ENCODE measurements at regions not wholly inside any gene's neighbourhood (a gene's known extent, or its start where the extent isn't known, plus 50 kb on each side); places are given as distances from the start of the nearest gene placed in this dataset.

DNA sequence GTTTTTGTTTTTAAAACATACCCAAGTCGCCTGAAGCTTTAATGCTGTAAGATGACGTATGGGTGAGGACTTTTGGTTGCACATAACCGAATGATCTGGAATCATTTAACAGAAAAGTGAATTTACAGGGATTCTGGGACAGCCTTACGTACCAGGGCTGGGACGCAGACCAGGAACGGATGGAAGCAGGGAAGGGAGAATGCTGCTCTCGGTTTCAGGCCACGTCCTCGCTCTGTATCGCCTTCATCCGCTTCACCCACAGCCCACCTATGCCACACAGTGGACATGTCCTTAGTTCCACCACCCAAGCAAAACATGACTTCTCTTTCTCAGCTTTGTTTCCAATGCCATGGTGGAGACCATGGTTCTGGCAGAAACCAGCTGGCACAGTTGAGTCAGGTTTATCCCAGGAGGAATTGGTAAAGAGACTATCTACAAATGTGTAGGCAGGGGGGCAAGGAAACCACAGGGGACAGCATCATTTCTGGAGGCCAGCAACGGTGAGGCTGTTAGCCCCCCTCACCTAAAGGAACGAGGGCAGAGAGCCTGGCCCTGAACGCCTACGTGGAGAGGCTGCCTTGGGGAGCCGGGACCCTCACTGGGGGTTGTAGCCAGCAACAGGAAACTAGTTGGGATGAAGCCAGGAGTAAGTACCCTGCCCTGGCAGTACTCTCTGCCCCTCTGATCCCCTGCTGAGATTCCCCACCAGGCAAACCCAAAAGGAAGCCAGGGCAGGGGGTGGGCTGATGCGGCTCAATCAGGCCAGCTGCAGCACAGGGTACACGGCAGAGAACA lies 132.5 kb downstream of the NDUFA10 start:
- CTCF ChIA-PET = no interaction called here
- Mint-ChIP-seq H3K9me3 (peaks cover 0 to 4% (median 0%) of the 10 kb centered on the region in 11 donors), H3K36me3 (peaks cover 0 to 4% (median 0%) of the 10 kb centered on the region in 5 donors), H3K27me3 (peaks cover 0 to 39% (median 16%) of the 10 kb centered on the region in 5 donors), H3K27ac (no peak overlapping the region), H3K4me3 (no peak overlapping the region), H3K4me1 (peaks cover 0 to 6% (median 0%) of the 10 kb centered on the region in 7 donors)
- intact Hi-C loops (cut with micrococcal nuclease) = no loop called here
- H3K27me3 ChIP-seq (ENCODE audit: control insufficient read depth in 2 of 2, insufficient read depth in 2 of 2, low read length in 2 of 2) = no peaks in the 10 kb centered on the region
- H3K27ac ChIP-seq (ENCODE audit: low read depth, low read length) = no peak overlapping the region
- DNase-seq (peak in 1 of 9 donors; percentile 0), ATAC-seq (no peak)
- POLR2A ChIA-PET = interaction anchor here (0.7 kb wide), 1 partner anchor 203 kb away, joined by 3 read pairs; no protein-coding TSS in a partner anchor
- H3K4me3 ChIP-seq (ENCODE audit: low read length) = no peak overlapping the region
- no peaks in the 10 kb centered on the region for H3K9me3 ChIP-seq (ENCODE audit: control insufficient read depth in 2 of 3, low read length in 3 of 3)
- H3K36me3 ChIP-seq (ENCODE audit: control insufficient read depth in 2 of 3, insufficient read depth in 3 of 3, low read length in 3 of 3) = no peaks in the 10 kb centered on the region
- H3K4me1 ChIP-seq (ENCODE audit: control insufficient read depth in 2 of 2, insufficient read depth in 2 of 2, low read length in 2 of 2) = no peaks in the 10 kb centered on the region

DNA sequence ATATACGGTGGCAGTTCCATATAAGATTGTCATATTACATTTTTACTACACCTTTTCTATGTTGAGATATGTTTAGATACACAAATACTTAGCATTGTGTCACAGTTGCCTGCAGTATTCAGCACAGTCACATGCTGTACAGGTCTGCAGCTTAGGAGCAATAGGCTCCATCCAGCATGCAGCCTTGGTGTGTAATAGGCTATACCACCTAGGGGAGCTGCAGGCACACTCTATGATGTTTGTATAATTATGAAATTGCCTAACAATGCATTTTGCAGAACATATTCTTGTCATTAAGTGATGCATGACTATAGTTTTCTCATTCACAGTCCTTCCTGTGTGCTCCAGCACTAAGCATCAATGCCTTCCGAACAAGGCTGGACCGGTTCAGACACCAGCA lies 133.4 kb downstream of the NDUFA10 start:
- Mint-ChIP-seq H3K36me3 (peaks cover 0 to 4% (median 0%) of the 10 kb centered on the region in 5 donors), H3K4me1 (peaks cover 0 to 6% (median 0%) of the 10 kb centered on the region in 7 donors), H3K27me3 (peaks cover 0 to 38% (median 21%) of the 10 kb centered on the region in 5 donors), H3K4me3 (no peak overlapping the region), H3K9me3 (peaks cover 0 to 6% (median 2%) of the 10 kb centered on the region in 11 donors), H3K27ac (no peak overlapping the region)
- no peaks in the 10 kb centered on the region for H3K27me3 ChIP-seq (ENCODE audit: control insufficient read depth in 2 of 2, insufficient read depth in 2 of 2, low read length in 2 of 2)
- no peaks in the 10 kb centered on the region for H3K4me1 ChIP-seq (ENCODE audit: control insufficient read depth in 2 of 2, insufficient read depth in 2 of 2, low read length in 2 of 2)
- ChIA-PET CTCF (no interaction called here), POLR2A (no interaction called here)
- peak in 1 of 9 donors; percentile 8 for DNase-seq
- H3K27ac ChIP-seq (ENCODE audit: low read depth, low read length) = no peak overlapping the region
- ATAC-seq = peak; percentile 56
- no peaks in the 10 kb centered on the region for H3K9me3 ChIP-seq (ENCODE audit: control insufficient read depth in 2 of 3, low read length in 3 of 3)
- no peak overlapping the region for H3K4me3 ChIP-seq (ENCODE audit: low read length)
- H3K36me3 ChIP-seq (ENCODE audit: control insufficient read depth in 2 of 3, insufficient read depth in 3 of 3, low read length in 3 of 3) = no peaks in the 10 kb centered on the region
- intact Hi-C loops (cut with micrococcal nuclease) = no loop called here

DNA sequence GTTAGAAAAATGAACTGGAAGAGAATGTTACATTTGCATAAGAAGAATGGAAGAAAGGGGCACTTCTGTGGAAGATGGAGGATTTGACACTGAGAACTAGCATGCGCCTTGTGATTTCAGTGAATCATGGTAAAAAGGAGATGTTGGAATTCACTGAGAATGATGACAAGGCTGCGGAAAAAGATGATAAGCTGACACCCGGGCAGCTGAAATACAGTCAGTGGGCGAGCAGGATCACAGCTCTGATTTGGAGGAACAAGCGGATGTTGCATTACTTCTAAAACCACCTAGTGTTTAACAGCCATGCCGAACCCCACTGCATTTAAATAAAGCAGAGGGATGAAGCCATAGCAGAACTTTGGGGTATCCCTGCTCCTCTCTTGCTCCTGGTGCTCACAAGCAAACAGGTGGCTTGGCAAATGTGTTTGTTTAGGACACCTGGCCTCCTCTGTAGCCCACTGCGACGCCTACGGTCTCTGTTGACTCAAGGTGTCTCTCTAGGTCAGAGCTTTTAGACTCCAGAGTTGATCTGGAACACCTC lies 134.9 kb downstream of the NDUFA10 start:
- Mint-ChIP-seq H3K27ac (no peak overlapping the region), H3K36me3 (peaks cover 0 to 4% (median 0%) of the 10 kb centered on the region in 5 donors), H3K4me3 (no peak overlapping the region), H3K9me3 (peaks cover 0 to 17% (median 12%) of the 10 kb centered on the region in 11 donors), H3K27me3 (peaks cover 0 to 34% (median 16%) of the 10 kb centered on the region in 5 donors), H3K4me1 (peaks cover 0 to 5% (median 0%) of the 10 kb centered on the region in 7 donors)
- ATAC-seq (no peak), DNase-seq (peak in 1 of 9 donors; percentile 2)
- no peak overlapping the region for H3K27ac ChIP-seq (ENCODE audit: low read depth, low read length)
- no peaks in the 10 kb centered on the region for H3K4me1 ChIP-seq (ENCODE audit: control insufficient read depth in 2 of 2, insufficient read depth in 2 of 2, low read length in 2 of 2)
- no peaks in the 10 kb centered on the region for H3K27me3 ChIP-seq (ENCODE audit: control insufficient read depth in 2 of 2, insufficient read depth in 2 of 2, low read length in 2 of 2)
- POLR2A ChIA-PET = no interaction called here
- H3K9me3 ChIP-seq (ENCODE audit: control insufficient read depth in 2 of 3, low read length in 3 of 3) = no peaks in the 10 kb centered on the region
- no peaks in the 10 kb centered on the region for H3K36me3 ChIP-seq (ENCODE audit: control insufficient read depth in 2 of 3, insufficient read depth in 3 of 3, low read length in 3 of 3)
- intact Hi-C loops (cut with micrococcal nuclease) = no loop called here
- CTCF ChIA-PET = interaction anchor here (0.7 kb wide), 2 partner anchors 10 to 589 kb away, joined by 3 read pairs; no protein-coding TSS in a partner anchor
- H3K4me3 ChIP-seq (ENCODE audit: low read length) = no peak overlapping the region

DNA sequence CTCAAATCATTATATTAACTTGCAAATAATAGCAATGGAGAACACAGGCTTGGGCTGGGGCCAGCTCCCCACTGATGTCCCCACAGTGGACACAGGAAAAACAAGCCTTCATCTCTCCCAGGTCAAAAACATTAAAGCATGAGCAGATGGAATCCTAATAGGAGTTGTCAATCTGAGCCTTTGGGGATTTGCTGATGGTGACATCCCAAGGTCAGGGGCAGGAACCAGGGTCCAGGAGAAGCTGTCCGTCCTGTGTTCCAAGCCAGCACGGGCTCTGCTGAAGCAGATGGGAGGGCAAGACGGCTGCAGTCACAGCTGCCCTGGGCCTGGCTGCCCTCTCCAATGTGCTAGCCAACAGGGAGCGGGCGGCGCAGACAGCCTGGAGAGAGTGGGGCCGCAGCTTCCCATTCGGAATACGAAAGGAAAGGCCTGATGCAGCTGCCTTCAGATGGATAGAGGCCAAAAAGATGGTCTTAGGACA lies 135.5 kb downstream of the NDUFA10 start:
- Mint-ChIP-seq H3K9me3 (peaks cover 0 to 23% (median 17%) of the 10 kb centered on the region in 11 donors), H3K4me1 (peaks cover 0 to 1% (median 0%) of the 10 kb centered on the region in 7 donors), H3K4me3 (no peak overlapping the region), H3K27ac (no peak overlapping the region), H3K27me3 (peaks cover 0 to 28% (median 11%) of the 10 kb centered on the region in 5 donors), H3K36me3 (peaks cover 0 to 6% (median 3%) of the 10 kb centered on the region in 5 donors)
- H3K4me3 ChIP-seq (ENCODE audit: low read length) = no peak overlapping the region
- CTCF ChIA-PET = interaction anchor here (0.7 kb wide), 1 partner anchor 9 kb away, joined by 3 read pairs; no protein-coding TSS in a partner anchor
- no peak for ATAC-seq
- intact Hi-C loops (cut with micrococcal nuclease) = no loop called here
- H3K9me3 ChIP-seq (ENCODE audit: control insufficient read depth in 2 of 3, low read length in 3 of 3) = peaks cover 0 to 3% (median 0%) of the 10 kb centered on the region in 3 experiments
- H3K4me1 ChIP-seq (ENCODE audit: control insufficient read depth in 2 of 2, insufficient read depth in 2 of 2, low read length in 2 of 2) = no peaks in the 10 kb centered on the region
- H3K36me3 ChIP-seq (ENCODE audit: control insufficient read depth in 2 of 3, insufficient read depth in 3 of 3, low read length in 3 of 3) = no peaks in the 10 kb centered on the region
- DNase-seq = peak in 1 of 9 donors; percentile 17
- no peak overlapping the region for H3K27ac ChIP-seq (ENCODE audit: low read depth, low read length)
- H3K27me3 ChIP-seq (ENCODE audit: control insufficient read depth in 2 of 2, insufficient read depth in 2 of 2, low read length in 2 of 2) = no peaks in the 10 kb centered on the region
- POLR2A ChIA-PET = no interaction called here

DNA sequence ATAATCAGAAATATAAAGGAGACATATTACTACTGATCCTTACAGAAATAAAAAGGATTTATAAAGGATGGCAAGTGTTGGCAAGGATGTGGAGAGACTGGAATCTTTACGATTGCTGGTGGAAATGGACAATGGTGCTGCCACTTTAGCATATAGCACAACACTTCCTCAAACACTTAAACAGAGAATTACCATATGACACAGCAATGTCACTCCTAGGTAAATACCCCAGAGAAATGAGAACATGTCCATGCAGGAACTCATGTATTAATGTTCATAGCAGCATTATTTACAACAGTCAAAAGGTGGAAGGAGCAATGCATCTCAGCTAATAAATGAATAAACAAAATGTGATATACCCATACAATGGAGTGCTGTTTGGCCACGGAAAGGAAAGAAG lies 137.5 kb downstream of the NDUFA10 start:
- peaks cover 0 to 29% (median 17%) of the 10 kb centered on the region in 11 donors for H3K9me3 Mint-ChIP-seq
- intact Hi-C loops (cut with micrococcal nuclease) = no loop called here
- no peaks in the 10 kb centered on the region for H3K4me1 Mint-ChIP-seq
- Histone ChIP-seq H3K4me1 (ENCODE audit: control insufficient read depth in 2 of 2, insufficient read depth in 2 of 2, low read length in 2 of 2) (no peaks in the 10 kb centered on the region), H3K36me3 (ENCODE audit: control insufficient read depth in 2 of 3, insufficient read depth in 3 of 3, low read length in 3 of 3) (no peaks in the 10 kb centered on the region), H3K4me3 (ENCODE audit: low read length) (no peak overlapping the region), H3K27ac (ENCODE audit: low read depth, low read length) (no peak overlapping the region), H3K27me3 (ENCODE audit: control insufficient read depth in 2 of 2, insufficient read depth in 2 of 2, low read length in 2 of 2) (no peaks in the 10 kb centered on the region), H3K9me3 (ENCODE audit: control insufficient read depth in 2 of 3, low read length in 3 of 3) (peaks cover 0 to 13% (median 0%) of the 10 kb centered on the region in 3 experiments)
- ChIA-PET CTCF (no interaction called here), POLR2A (no interaction called here)
- H3K4me3 Mint-ChIP-seq = no peak overlapping the region
- H3K27me3 Mint-ChIP-seq = peaks cover 0 to 24% (median 4%) of the 10 kb centered on the region in 5 donors
- peaks cover 0 to 8% (median 7%) of the 10 kb centered on the region in 5 donors for H3K36me3 Mint-ChIP-seq
- no peak overlapping the region for H3K27ac Mint-ChIP-seq
- ATAC-seq = no peak
- no peak for DNase-seq

DNA sequence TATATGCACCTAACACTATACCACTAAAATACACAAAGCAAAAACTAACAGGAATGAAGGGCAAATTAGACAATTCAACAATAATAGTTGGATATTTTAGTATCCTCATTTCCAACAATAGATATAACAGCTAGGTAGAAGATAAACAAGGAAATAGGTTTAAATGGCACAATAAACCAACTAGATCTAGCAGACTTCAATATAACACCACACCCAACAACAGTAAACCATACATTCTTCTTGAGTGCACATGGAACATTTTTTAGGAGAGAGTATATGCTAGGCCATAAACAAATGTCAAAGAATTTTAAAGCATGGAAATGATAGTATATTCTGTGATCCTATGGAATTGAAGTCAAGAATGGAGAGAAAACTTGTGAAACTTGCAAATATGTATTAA lies 138.4 kb downstream of the NDUFA10 start:
- Mint-ChIP-seq H3K4me1 (peaks cover 3 to 7% (median 5%) of the 10 kb centered on the region in 7 donors), H3K4me3 (no peak overlapping the region), H3K36me3 (peaks cover 0 to 8% (median 7%) of the 10 kb centered on the region in 5 donors), H3K9me3 (peaks cover 0 to 29% (median 17%) of the 10 kb centered on the region in 11 donors), H3K27ac (no peak overlapping the region), H3K27me3 (peaks cover under 1 to 26% (median 8%) of the 10 kb centered on the region in 5 donors)
- ATAC-seq (no peak), DNase-seq (no peak)
- no peaks in the 10 kb centered on the region for H3K27me3 ChIP-seq (ENCODE audit: control insufficient read depth in 2 of 2, insufficient read depth in 2 of 2, low read length in 2 of 2)
- no peak overlapping the region for H3K4me3 ChIP-seq (ENCODE audit: low read length)
- H3K36me3 ChIP-seq (ENCODE audit: control insufficient read depth in 2 of 3, insufficient read depth in 3 of 3, low read length in 3 of 3) = no peaks in the 10 kb centered on the region
- ChIA-PET POLR2A (no interaction called here), CTCF (no interaction called here)
- intact Hi-C loops (cut with micrococcal nuclease) = no loop called here
- peaks cover 0 to 4% of the 10 kb centered on the region in 2 donors for H3K4me1 ChIP-seq (ENCODE audit: control insufficient read depth in 2 of 2, insufficient read depth in 2 of 2, low read length in 2 of 2)
- H3K27ac ChIP-seq (ENCODE audit: low read depth, low read length) = no peak overlapping the region
- peaks cover 0 to 13% (median 0%) of the 10 kb centered on the region in 3 experiments for H3K9me3 ChIP-seq (ENCODE audit: control insufficient read depth in 2 of 3, low read length in 3 of 3)
